Spleen (tissue), 7 donors: ENCODE measurements at regions not wholly inside any gene's neighbourhood (a gene's known extent, or its start where the extent isn't known, plus 50 kb on each side); places are given as distances from the start of the nearest gene placed in this dataset.

Experiments used
- CTCF ChIP-seq, 11 experiments: fragments of 200-600 bp in 7 of 11; fragments of 450-650 bp in 4 of 11; sonication (generic) in 4 of 11; IDR thresholded peaks in 8 of 11; conservative IDR thresholded peaks in 3 of 11; 1 replicate in 7 of 11; 2 replicates in 4 of 11; pipeline versions ENCODE4 v1.4.0 to v1.8.0; 2016 to 2021; ENCODE audit warnings: antibody characterized with exemption in 11 of 11, inconsistent platforms in 4 of 11, mild to moderate bottlenecking in 1 of 11
- POLR2A ChIP-seq, 3 donors: fragments of 450-650 bp; IDR thresholded peaks; one replicate each; pipeline ENCODE4 v1.5.1; 2017; ENCODE audit warnings: antibody characterized with exemption in 3 of 3, mild to moderate bottlenecking in 1 of 3
- donor health status: DM: no; HTN: no; CAD: no; lungs with moderate emphysema.
- donor health status: DM: no; HTN: no; CAD: no.
- donor health status: DM: no; HTN: no; CAD: no.

GRCh38 chr1:244335456-244335855 is 116.3 kb downstream of the ADSS2 start:
- no peak for TF ChIP-seq POLR2A (IDR thresholded peaks at IDR 0.05)
- TF ChIP-seq CTCF (IDR thresholded peaks at IDR 0.05 in 8 of 11, conservative IDR thresholded peaks at IDR 0.05 in 3 of 11), result no peak
